HCT116 (cell line): ENCODE measurements at regions not wholly inside any gene's neighbourhood (a gene's known extent, or its start where the extent isn't known, plus 50 kb on each side); places are given as distances from the start of the nearest gene placed in this dataset.

Experiments
- ATAC-seq: fragments of 200-7000 bp; cut with Tn5 transposase; 2 replicates; pipeline ENCODE4 v1.9.1; 2020; ENCODE audit warnings: mild to moderate bottlenecking, moderate library complexity
- BruUV-seq: library from RNA; stranded (reverse); fragments of 400-500 nt; replicated peaks from 2 replicates; lab custom pipeline; 2021; lab: Mats Ljungman, UMichigan
- CTCF ChIA-PET: fragments of 300-600 bp; sonication (Branson Sonifier 250); formaldehyde crosslinking; loops from one replicate; lab custom pipeline; 2021; ENCODE audit warnings: antibody characterized with exemption; lab: Charles Lee
- POLR2A ChIA-PET: fragments of 300-600, 350-600 bp; sonication (Branson Sonifier 250); formaldehyde crosslinking; loops from one replicate; lab custom pipeline; 2021; ENCODE audit warnings: antibody characterized with exemption; lab: Charles Lee
- RAD21 ChIA-PET, 2 experiments: fragments of 300-600 bp; sonication (Branson Sonifier 250); formaldehyde crosslinking; loops; one replicate each; lab custom pipeline; 2023; ENCODE audit warnings: low total read pairs in 2 of 2; ENCODE audit not compliant: uncharacterized antibody in 2 of 2, unreplicated experiment in 2 of 2, low non-redundant PET in 1 of 2; lab: Charles Lee
- DNase-seq: peaks from one replicate; pipeline ENCODE4 v3.0.0-alpha.2; 2010; ENCODE audit warnings: low read depth, low spot score
- H2AFZ ChIP-seq: fragments of 200-600 bp; shearing (Covaris generic), sonication (generic); 2 replicates; pipeline ENCODE4 v1.6.1; 2017; ENCODE audit warnings: low read depth, mixed run types, mixed read lengths, antibody characterized with exemption, low read length; ENCODE audit not compliant: poor library complexity, severe bottlenecking
- H3K27ac ChIP-seq: 2 replicates; pipeline ENCODE4 v1.5.1; 2012; ENCODE audit warnings: low read depth, low read length
- H3K27me3 ChIP-seq: fragments of 200-600 bp; sonication (generic); 2 replicates; pipeline ENCODE4 v1.6.1; 2016; ENCODE audit warnings: mixed run types, low read length, mixed read lengths; ENCODE audit not compliant: insufficient read depth
- H3K36me3 ChIP-seq, 2 experiments: fragments of 200-500 bp in 1 of 2; fragments of 200-600 bp in 1 of 2; sonication (Bioruptor generic) in 1 of 2; sonication (generic) in 1 of 2; 2 replicates each; pipeline versions ENCODE4 v1.5.1 to v1.6.1; 2014 to 2016; ENCODE audit warnings: low read length in 2 of 2, inconsistent platforms in 1 of 2, mixed read lengths in 1 of 2, mixed run types in 1 of 2; ENCODE audit not compliant: insufficient read depth in 2 of 2, control insufficient read depth in 1 of 2
- H3K4me1 ChIP-seq, 2 experiments: fragments of 200-600 bp in 1 of 2; sonication (generic) in 1 of 2; 2 replicates each; pipeline versions ENCODE4 v1.5.1 to v1.6.1; 2012 to 2017; ENCODE audit warnings: low read length in 2 of 2, inconsistent platforms in 1 of 2, mild to moderate bottlenecking in 1 of 2, mixed read lengths in 1 of 2, mixed run types in 1 of 2, moderate library complexity in 1 of 2; ENCODE audit not compliant: insufficient read depth in 2 of 2, control insufficient read depth in 1 of 2
- H3K4me2 ChIP-seq: fragments of 200-600 bp; sonication (generic); 2 replicates; pipeline ENCODE4 v1.6.1; 2017; ENCODE audit warnings: mixed run types, low read length, mixed read lengths
- H3K4me3 ChIP-seq, 2 experiments: fragments of 200-600 bp in 1 of 2; sonication (generic) in 1 of 2; replicated peaks in 1 of 2; 2 replicates each; pipeline ENCODE4 v1.5.1; 2011 to 2016; ENCODE audit warnings: low read length in 2 of 2, control low read depth in 1 of 2, low read depth in 1 of 2, mild to moderate bottlenecking in 1 of 2, mixed read lengths in 1 of 2, mixed run types in 1 of 2
- H3K79me2 ChIP-seq: fragments of 200-600 bp; sonication (generic); 2 replicates; pipeline ENCODE4 v1.6.1; 2017; ENCODE audit warnings: mild to moderate bottlenecking, mixed run types, low read length, moderate library complexity, mixed read lengths; ENCODE audit not compliant: insufficient read depth
- H3K9ac ChIP-seq: fragments of 200-600 bp; sonication (generic); 2 replicates; pipeline ENCODE4 v1.6.1; 2016; ENCODE audit warnings: low read length, mixed read lengths
- H3K9me2 ChIP-seq: fragments of 200-600 bp; sonication (generic), shearing (Covaris generic); 2 replicates; pipeline ENCODE4 v1.6.1; 2017; ENCODE audit warnings: mixed run types, mild to moderate bottlenecking, moderate library complexity; ENCODE audit not compliant: insufficient read depth
- H3K9me3 ChIP-seq, 2 experiments: fragments of 200-500 bp in 1 of 2; fragments of 200-600 bp in 1 of 2; sonication (Bioruptor generic) in 1 of 2; sonication (generic) in 1 of 2; 2 replicates each; pipeline ENCODE4 v1.6.1; 2014 to 2017; ENCODE audit warnings: low read length in 2 of 2, mixed read lengths in 2 of 2, inconsistent platforms in 1 of 2, low read depth in 1 of 2, mild to moderate bottlenecking in 1 of 2, mixed run types in 1 of 2, moderate library complexity in 1 of 2; ENCODE audit not compliant: control insufficient read depth in 1 of 2, insufficient read depth in 1 of 2
- H4K20me1 ChIP-seq: fragments of 200-600 bp; sonication (generic), shearing (Covaris generic); 2 replicates; pipeline ENCODE4 v1.6.1; 2017; ENCODE audit warnings: mixed run types, mild to moderate bottlenecking, moderate library complexity; ENCODE audit not compliant: insufficient read depth
- CBX3 ChIP-seq: IDR thresholded peaks from 2 replicates; pipeline ENCODE4 v1.6.1; 2012; ENCODE audit warnings: low read depth
- EGR1 ChIP-seq: IDR thresholded peaks from 2 replicates; pipeline ENCODE4 v1.6.1; 2012; ENCODE audit warnings: low read depth
- EZH2 ChIP-seq: fragments of 200-600 bp; sonication (generic); IDR thresholded peaks from 2 replicates; pipeline ENCODE4 v1.6.1; 2017; ENCODE audit warnings: antibody characterized with exemption, mixed run types
- EZH2phosphoT487 ChIP-seq: fragments of 200-600 bp; IDR thresholded peaks from 2 replicates; pipeline ENCODE4 v1.6.1; 2018; ENCODE audit warnings: antibody characterized with exemption, borderline replicate concordance
- JUND ChIP-seq: IDR thresholded peaks from 2 replicates; pipeline ENCODE4 v1.6.1; 2012
- REST ChIP-seq: IDR thresholded peaks from 2 replicates; pipeline ENCODE4 v1.6.1; 2012; ENCODE audit warnings: low read depth
- SIN3A ChIP-seq: IDR thresholded peaks from 2 replicates; pipeline ENCODE4 v1.6.1; 2012; ENCODE audit warnings: low read depth
- TCF7L2 ChIP-seq: IDR thresholded peaks from 2 replicates; pipeline ENCODE4 v1.7.0; 2011; ENCODE audit warnings: borderline replicate concordance, inconsistent platforms; ENCODE audit not compliant: insufficient read depth, insufficient read length; ENCODE audit errors: extremely low read depth
- ZFX ChIP-seq: fragments of 450-650 bp; IDR thresholded peaks from 2 replicates; pipeline ENCODE4 v1.6.1; 2017
- intact Hi-C: fragments of 100-400 bp; cut with micrococcal nuclease; formaldehyde crosslinking; loops from 2 replicates; pipeline ENCODE4 v1.10.0; 2022

GRCh38 chr9:22682536-22682935 is 235.9 kb downstream of the DMRTA1 start:
- BruUV-seq, result no TSS peak
- Histone ChIP-seq H3K4me1 (no peaks in the 10 kb centered on the region), H3K27me3 (no peaks in the 10 kb centered on the region), H4K20me1 (no peaks in the 10 kb centered on the region), H3K36me3 (no peaks in the 10 kb centered on the region), H2AFZ (no peak overlapping the region), H3K79me2 (no peaks in the 10 kb centered on the region), H3K9me3 (no peaks in the 10 kb centered on the region; a peak in 1 of 4 replicates), H3K9me2 (no peaks in the 10 kb centered on the region), H3K27ac (no peak overlapping the region), H3K4me2 (no peak overlapping the region), H3K9ac (no peak overlapping the region), H3K4me3 (no peak overlapping the region)
- no peak for TF ChIP-seq TCF7L2
- no peak for TF ChIP-seq EGR1
- TF ChIP-seq ZFX, result no peak
- no peak for TF ChIP-seq CBX3
- ChIA-PET POLR2A (no interaction called here), RAD21 (no interaction called here), CTCF (no interaction called here)
- DNase-seq, result no peak
- ATAC-seq, result no peak
- intact Hi-C loops, result no loop called here

GRCh38 chr9:22682961-22683699 is 236.5 kb downstream of the DMRTA1 start:
- no peak for DNase-seq
- Histone ChIP-seq H3K36me3 (no peaks in the 10 kb centered on the region), H3K4me2 (no peak overlapping the region), H3K79me2 (no peaks in the 10 kb centered on the region), H2AFZ (no peak overlapping the region), H3K9me2 (no peaks in the 10 kb centered on the region), H3K27ac (no peak overlapping the region), H3K9ac (no peak overlapping the region), H3K9me3 (no peaks in the 10 kb centered on the region; a peak in 1 of 4 replicates), H3K4me3 (no peak overlapping the region), H3K4me1 (no peaks in the 10 kb centered on the region), H3K27me3 (no peaks in the 10 kb centered on the region), H4K20me1 (no peaks in the 10 kb centered on the region)
- ChIA-PET POLR2A (no interaction called here), CTCF (no interaction called here), RAD21 (no interaction called here)
- no peak for ATAC-seq
- intact Hi-C loops, result no loop called here
- TF ChIP-seq EZH2 (no peak), CBX3 (no peak), REST (no peak), EZH2phosphoT487 (no peak), SIN3A (no peak), JUND (no peak)
- no TSS peak for BruUV-seq
